Rectal smooth muscle tissue (tissue), 1 donor: ENCODE measurements at regions not wholly inside any gene's neighbourhood (a gene's known extent, or its start where the extent isn't known, plus 50 kb on each side); places are given as distances from the start of the nearest gene placed in this dataset.

ENCODE experiments used
- H3K27ac ChIP-seq: one replicate; pipeline ENCODE4 v1.7.0; 2013; ENCODE audit warnings: low read depth, low read length, inconsistent platforms
- H3K27me3 ChIP-seq: one replicate; pipeline ENCODE4 v1.7.0; 2013; ENCODE audit warnings: low read length; ENCODE audit not compliant: control insufficient read depth, insufficient read depth
- H3K36me3 ChIP-seq: one replicate; pipeline ENCODE4 v1.7.0; 2013; ENCODE audit warnings: low read length; ENCODE audit not compliant: control insufficient read depth, insufficient read depth
- H3K4me1 ChIP-seq: one replicate; pipeline ENCODE4 v1.7.0; 2013; ENCODE audit warnings: low read length; ENCODE audit not compliant: control insufficient read depth, insufficient read depth
- H3K4me3 ChIP-seq: one replicate; pipeline ENCODE4 v1.7.0; 2013; ENCODE audit warnings: low read length
- H3K9ac ChIP-seq: one replicate; pipeline ENCODE4 v1.7.0; 2013; ENCODE audit warnings: low read length

GRCh38 chr6:169165561-169166300 lies 87.9 kb downstream of the THBS2 start:
- Histone ChIP-seq H3K9ac (no peak overlapping the region), H3K27ac (no peak overlapping the region), H3K36me3 (no peaks in the 10 kb centered on the region), H3K4me3 (no peak overlapping the region), H3K27me3 (no peaks in the 10 kb centered on the region), H3K4me1 (peaks cover 5% of the 10 kb centered on the region)

- Histone ChIP-seq H3K27ac (no peak overlapping the region), H3K36me3 (no peaks in the 10 kb centered on the region), H3K4me1 (peaks cover 5% of the 10 kb centered on the region), H3K4me3 (no peak overlapping the region), H3K9ac (no peak overlapping the region), H3K27me3 (no peaks in the 10 kb centered on the region)
Measured at GRCh38 chr6:169164986-169165385, 88.7 kb downstream of the THBS2 start.

GRCh38 chr6:169164451-169164850 lies 89.2 kb downstream of the THBS2 start:
- Histone ChIP-seq H3K27me3 (no peaks in the 10 kb centered on the region), H3K4me1 (peaks cover 5% of the 10 kb centered on the region), H3K27ac (no peak overlapping the region), H3K36me3 (no peaks in the 10 kb centered on the region), H3K9ac (no peak overlapping the region), H3K4me3 (no peak overlapping the region)

- Histone ChIP-seq H3K36me3 (no peaks in the 10 kb centered on the region), H3K4me3 (no peak overlapping the region), H3K27me3 (no peaks in the 10 kb centered on the region), H3K9ac (no peak overlapping the region), H3K4me1 (peaks cover 10% of the 10 kb centered on the region), H3K27ac (no peak overlapping the region)
Measured at GRCh38 chr6:169163411-169163901, 90.2 kb downstream of the THBS2 start.

GRCh38 chr6:169162752-169163407 lies 90.8 kb downstream of the THBS2 start:
- Histone ChIP-seq H3K4me3 (no peak overlapping the region), H3K27ac (no peak overlapping the region)

GRCh38 chr6:169162249-169162648 lies 91.4 kb downstream of the THBS2 start:
- H3K36me3 ChIP-seq, result no peaks in the 10 kb centered on the region
- H3K4me3 ChIP-seq, result no peak overlapping the region
- no peak overlapping the region for H3K27ac ChIP-seq
- H3K4me1 ChIP-seq, result peaks cover 16% of the 10 kb centered on the region
- H3K27me3 ChIP-seq, result no peaks in the 10 kb centered on the region
- no peak overlapping the region for H3K9ac ChIP-seq

More at GRCh38 chr6:169162752-169163407, 90.8 kb downstream of the THBS2 start:
- Histone ChIP-seq H3K9ac (no peak overlapping the region), H3K4me1 (peaks cover 13% of the 10 kb centered on the region), H3K27me3 (no peaks in the 10 kb centered on the region), H3K36me3 (no peaks in the 10 kb centered on the region)

- peaks cover 19% of the 10 kb centered on the region for H3K4me1 ChIP-seq
- H3K27ac ChIP-seq, result no peak overlapping the region
- H3K9ac ChIP-seq, result no peak overlapping the region
- no peaks in the 10 kb centered on the region for H3K36me3 ChIP-seq
- H3K4me3 ChIP-seq, result no peak overlapping the region
- no peaks in the 10 kb centered on the region for H3K27me3 ChIP-seq
Measured at GRCh38 chr6:169161572-169162167, 92.0 kb downstream of the THBS2 start.

GRCh38 chr6:169160855-169161560 lies 92.6 kb downstream of the THBS2 start:
- no peaks in the 10 kb centered on the region for H3K36me3 ChIP-seq
- H3K9ac ChIP-seq, result no peak overlapping the region
- peaks cover 21% of the 10 kb centered on the region for H3K4me1 ChIP-seq
- no peak overlapping the region for H3K4me3 ChIP-seq
- H3K27me3 ChIP-seq, result no peaks in the 10 kb centered on the region
- H3K27ac ChIP-seq, result no peak overlapping the region

GRCh38 chr6:169160091-169160854 lies 93.4 kb downstream of the THBS2 start:
- Histone ChIP-seq H3K4me3 (no peak overlapping the region), H3K27me3 (no peaks in the 10 kb centered on the region), H3K27ac (no peak overlapping the region), H3K9ac (no peak overlapping the region), H3K4me1 (peaks cover 18% of the 10 kb centered on the region), H3K36me3 (no peaks in the 10 kb centered on the region)

- no peaks in the 10 kb centered on the region for H3K36me3 ChIP-seq
Measured at GRCh38 chr6:169159331-169159730, 94.3 kb downstream of the THBS2 start.

GRCh38 chr6:169158691-169159090 lies 95.0 kb downstream of the THBS2 start:
- H3K27ac ChIP-seq, result no peak overlapping the region
- H3K36me3 ChIP-seq, result no peaks in the 10 kb centered on the region
- peaks cover 16% of the 10 kb centered on the region for H3K4me1 ChIP-seq
- H3K4me3 ChIP-seq, result no peak overlapping the region
- H3K27me3 ChIP-seq, result no peaks in the 10 kb centered on the region
- H3K9ac ChIP-seq, result no peak overlapping the region

More at GRCh38 chr6:169159331-169159730, 94.3 kb downstream of the THBS2 start:
- no peak overlapping the region for H3K27ac ChIP-seq
- no peaks in the 10 kb centered on the region for H3K27me3 ChIP-seq
- H3K4me3 ChIP-seq, result no peak overlapping the region
- no peak overlapping the region for H3K9ac ChIP-seq
- peaks cover 16% of the 10 kb centered on the region for H3K4me1 ChIP-seq
